ENCODE measurements at regions not wholly inside any gene's neighbourhood (a gene's known extent, or its start where the extent isn't known, plus 50 kb on each side); places are given as distances from the start of the nearest gene placed in this dataset.

DNA sequence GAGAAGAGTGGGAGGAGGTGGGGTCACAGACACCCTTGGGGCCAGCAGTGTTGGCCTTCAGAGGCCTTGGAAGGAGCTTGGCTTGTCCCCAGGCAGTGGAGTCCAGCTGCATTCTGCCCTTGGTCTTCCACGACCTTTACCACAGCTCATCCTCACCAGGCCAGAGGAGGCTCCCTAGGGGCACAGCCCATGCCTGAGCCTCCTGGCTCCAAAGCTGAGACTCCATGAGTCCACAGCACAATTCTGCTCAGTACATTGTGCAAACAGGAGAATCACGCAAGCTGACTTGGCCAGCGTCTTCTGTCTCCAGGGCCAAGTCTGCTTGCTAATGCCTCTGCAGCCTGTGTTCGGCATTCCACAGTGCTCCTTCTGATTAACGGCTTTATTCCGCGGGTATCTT, 337.2 kb downstream of the SMOC2 start:
- Mint-ChIP-seq H3K36me3 (ENCODE audit: low read depth) (no peaks in the 10 kb centered on the region), H3K9me3 (peaks cover 12% of the 10 kb centered on the region), H3K27ac (no peak overlapping the region), H3K27me3 (no peaks in the 10 kb centered on the region), H3K4me1 (no peaks in the 10 kb centered on the region), H3K4me3 (no peak overlapping the region)
- ChIA-PET POLR2A (no interaction called here), CTCF (no interaction called here)
- DNase-seq = no peak

DNA sequence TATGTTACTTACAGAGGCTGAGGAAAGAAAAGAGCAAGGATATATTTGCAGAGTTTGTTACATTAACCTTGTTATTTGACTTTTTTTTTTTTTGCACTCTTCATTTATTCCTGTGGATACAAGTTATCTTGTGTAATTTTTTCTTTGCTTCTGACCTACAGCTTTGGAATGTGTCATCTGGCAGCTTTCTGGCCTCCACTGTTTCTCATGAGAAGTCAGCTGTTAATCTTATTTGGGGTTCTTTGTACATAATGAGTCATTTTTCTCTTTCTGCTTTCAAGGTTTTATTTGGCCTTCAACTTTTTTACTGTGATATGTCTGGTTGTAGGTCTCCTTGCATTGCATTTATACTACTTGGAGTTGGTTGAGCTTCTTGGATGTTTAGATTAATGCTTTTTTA, 333.4 kb downstream of the SMOC2 start:
- no peaks in the 10 kb centered on the region for H3K4me1 Mint-ChIP-seq
- no peak overlapping the region for H3K27ac Mint-ChIP-seq
- H3K27me3 Mint-ChIP-seq = no peaks in the 10 kb centered on the region
- peaks cover 14% of the 10 kb centered on the region for H3K9me3 Mint-ChIP-seq
- no peak overlapping the region for H3K4me3 Mint-ChIP-seq
- no peaks in the 10 kb centered on the region for H3K36me3 Mint-ChIP-seq (ENCODE audit: low read depth)
- POLR2A ChIA-PET = no interaction called here
- DNase-seq = no peak
- CTCF ChIA-PET = no interaction called here

DNA sequence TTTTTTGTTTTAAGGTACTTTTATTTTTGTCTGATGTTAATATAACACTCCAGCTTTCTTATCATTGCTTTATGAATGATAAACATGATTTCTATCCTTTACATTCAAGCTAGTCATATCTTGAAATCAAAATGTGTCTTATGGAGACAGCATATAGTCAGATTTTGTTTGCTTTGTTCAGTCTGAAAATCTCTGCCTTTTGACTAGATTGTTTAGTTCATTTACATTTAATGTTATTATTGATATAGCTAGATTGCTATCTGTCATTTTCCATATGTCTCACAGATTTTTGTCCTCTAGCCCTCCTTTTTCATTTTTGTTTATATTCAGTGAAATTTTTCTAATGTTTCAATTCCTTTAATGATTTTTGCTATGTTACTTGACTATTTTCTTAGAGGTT, 332.8 kb downstream of the SMOC2 start:
- peaks cover 14% of the 10 kb centered on the region for H3K9me3 Mint-ChIP-seq
- no peak overlapping the region for H3K27ac Mint-ChIP-seq
- H3K4me1 Mint-ChIP-seq = no peaks in the 10 kb centered on the region
- CTCF ChIA-PET = no interaction called here
- H3K36me3 Mint-ChIP-seq (ENCODE audit: low read depth) = no peaks in the 10 kb centered on the region
- POLR2A ChIA-PET = no interaction called here
- DNase-seq = no peak
- no peaks in the 10 kb centered on the region for H3K27me3 Mint-ChIP-seq
- no peak overlapping the region for H3K4me3 Mint-ChIP-seq

DNA sequence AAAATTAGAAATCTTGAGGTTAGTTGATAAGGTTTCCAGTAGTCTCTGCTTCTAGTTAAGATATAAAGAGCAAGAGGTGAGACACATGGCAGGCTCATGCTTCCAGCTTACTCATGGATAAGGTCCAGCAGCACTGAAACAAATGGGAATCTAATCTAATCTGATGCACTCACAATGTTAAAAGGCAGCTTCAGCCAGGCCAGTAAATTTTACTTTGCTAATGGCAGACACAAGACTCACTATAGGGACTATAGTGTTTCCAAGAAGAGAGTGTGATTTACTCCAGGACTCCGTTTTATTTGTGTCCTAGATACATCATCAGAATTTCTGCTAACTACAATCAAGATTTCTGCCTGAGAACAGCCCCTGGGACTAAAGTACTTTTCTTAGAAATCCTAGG, 324.8 kb downstream of the SMOC2 start:
- H3K36me3 Mint-ChIP-seq (ENCODE audit: low read depth) = no peaks in the 10 kb centered on the region
- POLR2A ChIA-PET = no interaction called here
- no peak for DNase-seq
- no peaks in the 10 kb centered on the region for H3K4me1 Mint-ChIP-seq
- H3K27ac Mint-ChIP-seq = no peak overlapping the region
- no peaks in the 10 kb centered on the region for H3K27me3 Mint-ChIP-seq
- peaks cover 2% of the 10 kb centered on the region for H3K9me3 Mint-ChIP-seq
- no peak overlapping the region for H3K4me3 Mint-ChIP-seq
- CTCF ChIA-PET = no interaction called here

DNA sequence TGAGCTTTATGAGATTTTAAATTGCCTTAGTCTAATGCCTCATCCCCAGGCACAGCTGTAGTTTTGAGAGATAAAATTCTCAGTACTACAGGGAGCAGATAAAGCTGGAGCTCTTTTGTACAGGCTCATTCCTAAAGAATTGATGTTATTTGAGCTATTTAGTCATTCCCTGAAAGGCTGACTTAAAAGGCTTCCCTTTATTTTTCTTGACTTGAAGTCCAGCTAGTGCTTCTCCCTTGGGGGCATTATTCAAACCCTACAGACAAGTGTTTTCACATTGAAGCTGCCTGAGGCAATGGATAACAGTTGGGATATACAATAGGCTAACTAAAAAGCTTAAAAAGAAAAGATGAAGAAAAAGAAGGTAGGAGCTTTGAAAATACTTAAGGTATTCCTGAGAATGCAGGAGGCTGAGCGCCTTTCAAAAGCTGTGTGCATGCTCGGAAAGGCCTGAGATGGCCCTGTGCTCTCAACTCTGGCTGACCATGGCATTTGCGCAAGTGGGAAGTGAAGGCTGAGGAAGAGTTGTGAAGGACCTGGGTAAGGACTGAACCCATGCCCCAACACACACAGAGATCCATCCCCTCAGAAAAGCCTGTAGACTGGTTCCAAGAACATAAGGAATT, 315.1 kb downstream of the SMOC2 start:
- DNase-seq = no peak
- Mint-ChIP-seq H3K36me3 (ENCODE audit: low read depth) (no peaks in the 10 kb centered on the region), H3K9me3 (no peaks in the 10 kb centered on the region), H3K4me1 (no peaks in the 10 kb centered on the region), H3K27me3 (peaks cover 3% of the 10 kb centered on the region), H3K27ac (no peak overlapping the region), H3K4me3 (no peak overlapping the region)
- POLR2A ChIA-PET = no interaction called here
- CTCF ChIA-PET = no interaction called here

DNA sequence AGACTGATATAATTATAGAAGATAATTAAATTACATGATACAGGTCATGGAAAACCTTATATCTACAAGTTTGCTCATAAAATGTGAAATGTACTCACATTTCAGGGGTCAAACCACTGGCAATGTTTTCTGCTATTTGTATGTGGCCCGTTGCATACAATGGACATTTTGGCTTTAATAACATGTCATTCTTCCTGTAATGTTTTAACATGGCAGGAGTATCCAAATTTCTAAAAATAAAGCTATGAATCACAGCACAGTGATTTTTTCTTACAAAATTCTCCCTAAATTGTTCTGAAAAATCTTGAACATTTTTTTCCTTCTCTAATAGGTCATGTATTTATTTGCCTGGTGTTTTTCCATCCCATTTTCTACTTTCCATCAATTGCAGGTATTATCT, 305.7 kb downstream of the SMOC2 start:
- ChIA-PET CTCF (no interaction called here), POLR2A (no interaction called here)
- H3K9me3 Mint-ChIP-seq = peaks cover 5% of the 10 kb centered on the region
- DNase-seq = no peak
- H3K36me3 Mint-ChIP-seq (ENCODE audit: low read depth) = no peaks in the 10 kb centered on the region
- no peaks in the 10 kb centered on the region for H3K27me3 Mint-ChIP-seq
- no peaks in the 10 kb centered on the region for H3K4me1 Mint-ChIP-seq
- no peak overlapping the region for H3K4me3 Mint-ChIP-seq
- H3K27ac Mint-ChIP-seq = no peak overlapping the region

DNA sequence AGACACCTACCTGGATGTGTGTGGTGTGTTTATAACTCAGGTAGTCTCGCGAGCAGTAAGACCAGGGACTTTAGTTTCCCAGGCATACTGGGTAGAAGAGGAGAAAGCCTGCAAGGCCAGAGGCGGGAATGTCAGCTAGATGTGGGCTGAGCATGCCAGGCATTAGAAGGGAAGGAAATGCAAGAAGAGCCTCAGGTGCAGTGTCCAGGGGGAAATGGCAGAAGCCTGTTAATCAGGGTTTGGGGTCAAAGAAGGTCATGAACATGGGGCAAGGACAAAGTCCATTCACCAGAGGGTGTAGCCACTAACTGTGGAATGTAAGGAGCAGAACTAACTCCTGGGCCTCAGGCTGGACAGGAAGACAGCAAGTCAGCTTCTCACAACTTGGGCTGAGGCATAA, 305.0 kb downstream of the SMOC2 start:
- DNase-seq = no peak
- POLR2A ChIA-PET = no interaction called here
- Mint-ChIP-seq H3K4me1 (no peaks in the 10 kb centered on the region), H3K27ac (no peak overlapping the region), H3K9me3 (peaks cover 5% of the 10 kb centered on the region), H3K36me3 (ENCODE audit: low read depth) (no peaks in the 10 kb centered on the region), H3K4me3 (no peak overlapping the region), H3K27me3 (no peaks in the 10 kb centered on the region)
- CTCF ChIA-PET = no interaction called here

DNA sequence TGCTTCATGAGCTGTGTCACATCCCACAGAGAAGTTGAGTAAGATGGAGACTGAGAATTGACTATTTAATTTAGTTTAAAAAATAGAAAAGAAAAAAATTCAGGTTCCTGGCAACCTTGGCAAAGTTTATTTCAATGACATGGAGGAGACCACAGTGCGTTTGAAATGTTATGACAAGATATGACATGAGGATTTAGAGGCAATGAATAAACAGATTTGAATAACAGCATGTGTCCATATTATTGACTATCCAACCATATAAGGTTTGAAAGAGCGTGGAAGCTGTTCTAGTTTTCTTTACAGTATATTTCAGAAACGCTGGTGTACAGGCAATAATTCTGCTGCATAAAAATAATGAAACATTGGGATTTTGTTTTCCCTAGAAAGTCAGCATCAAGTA, 303.9 kb downstream of the SMOC2 start:
- Mint-ChIP-seq H3K36me3 (ENCODE audit: low read depth) (no peaks in the 10 kb centered on the region), H3K27ac (no peak overlapping the region), H3K9me3 (peaks cover 5% of the 10 kb centered on the region), H3K4me1 (no peaks in the 10 kb centered on the region), H3K27me3 (no peaks in the 10 kb centered on the region), H3K4me3 (no peak overlapping the region)
- ChIA-PET POLR2A (no interaction called here), CTCF (no interaction called here)
- DNase-seq = no peak

DNA sequence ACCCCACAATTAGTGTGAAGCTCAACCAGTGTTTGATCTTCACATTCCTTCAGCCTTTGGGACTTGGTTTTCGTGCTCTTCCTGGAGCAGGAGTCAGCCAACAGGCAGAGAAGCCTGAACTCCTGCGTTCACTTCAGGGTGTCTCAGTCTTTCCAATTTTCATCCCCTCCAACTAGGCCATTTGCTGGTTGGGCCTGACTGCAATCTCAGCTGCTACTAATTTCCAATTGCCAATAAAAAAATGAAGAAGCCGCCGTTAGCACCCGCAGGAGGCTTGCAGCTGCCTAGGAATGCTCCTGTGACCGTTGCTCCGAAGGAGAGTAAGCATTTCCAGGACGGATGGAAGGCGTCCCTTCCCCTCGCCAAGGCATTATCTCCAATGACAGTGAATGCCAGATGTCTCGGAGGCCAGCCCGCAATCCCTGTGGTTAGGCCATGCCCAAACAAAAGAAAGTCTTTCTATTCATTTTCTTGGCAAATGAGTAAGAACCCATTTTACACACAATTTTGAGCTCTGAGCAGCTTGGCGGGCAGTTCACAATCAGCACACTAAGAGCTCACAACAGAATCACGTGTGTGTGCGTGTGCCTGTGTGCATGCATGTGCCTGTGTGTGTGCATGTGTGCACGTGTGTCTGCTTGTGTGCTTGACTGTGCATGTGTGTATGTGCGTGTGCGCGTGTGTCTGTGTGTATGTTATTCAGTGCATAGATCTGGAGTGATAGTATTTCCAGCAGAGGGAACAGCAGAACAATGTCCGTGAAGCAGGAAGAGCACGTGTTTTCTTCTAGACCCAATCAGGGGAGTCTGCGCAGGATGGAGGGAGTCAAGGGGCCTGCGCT, 301.2 kb downstream of the SMOC2 start:
- Mint-ChIP-seq H3K36me3 (ENCODE audit: low read depth) (no peaks in the 10 kb centered on the region), H3K27me3 (no peaks in the 10 kb centered on the region), H3K4me1 (no peaks in the 10 kb centered on the region), H3K9me3 (peaks cover 5% of the 10 kb centered on the region), H3K27ac (no peak overlapping the region), H3K4me3 (no peak overlapping the region)
- CTCF ChIA-PET = no interaction called here
- POLR2A ChIA-PET = no interaction called here
- no peak for DNase-seq

DNA sequence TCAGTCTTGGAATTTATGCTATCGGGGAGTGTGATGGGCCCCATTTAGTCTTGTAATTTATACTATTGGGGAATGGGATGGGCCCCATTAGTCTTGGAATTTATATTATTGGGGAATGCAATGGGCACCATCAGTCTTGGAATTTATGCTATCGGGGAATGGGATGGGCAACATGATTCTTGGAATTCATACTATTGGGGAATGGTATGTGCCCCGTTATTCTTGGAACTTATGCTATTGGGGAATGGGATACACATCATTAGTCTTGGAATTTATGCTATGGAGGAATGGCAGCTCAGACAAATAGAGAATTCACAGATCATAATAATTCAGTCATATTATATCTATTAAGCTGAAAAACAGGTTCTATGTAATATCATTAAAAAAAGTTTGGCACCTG, 300.3 kb downstream of the SMOC2 start:
- no peak overlapping the region for H3K27ac Mint-ChIP-seq
- ChIA-PET CTCF (no interaction called here), POLR2A (no interaction called here)
- H3K4me1 Mint-ChIP-seq = no peaks in the 10 kb centered on the region
- H3K36me3 Mint-ChIP-seq (ENCODE audit: low read depth) = no peaks in the 10 kb centered on the region
- H3K27me3 Mint-ChIP-seq = no peaks in the 10 kb centered on the region
- H3K9me3 Mint-ChIP-seq = peaks cover 10% of the 10 kb centered on the region
- DNase-seq = no peak
- H3K4me3 Mint-ChIP-seq = no peak overlapping the region

DNA sequence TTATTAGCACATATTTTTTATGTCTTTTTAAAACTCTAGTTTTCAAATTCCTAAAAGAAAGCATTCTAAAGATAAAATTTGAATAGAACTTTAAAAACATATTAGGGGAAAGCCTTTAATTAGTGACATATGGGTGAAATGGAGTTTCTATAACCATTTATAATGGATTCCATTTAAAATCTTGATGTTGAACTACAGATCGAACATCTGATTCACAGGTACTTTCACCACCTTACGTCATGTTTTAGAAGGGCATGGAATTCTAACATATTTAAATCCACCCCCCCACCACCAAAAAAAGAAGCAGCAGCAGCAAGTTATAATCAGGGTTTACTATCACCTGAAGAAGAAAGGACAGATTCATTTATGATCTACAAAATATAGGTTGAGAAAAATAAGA, 298.4 kb downstream of the SMOC2 start:
- Mint-ChIP-seq H3K27ac (no peak overlapping the region), H3K4me3 (no peak overlapping the region), H3K9me3 (peaks cover 10% of the 10 kb centered on the region), H3K27me3 (no peaks in the 10 kb centered on the region), H3K36me3 (ENCODE audit: low read depth) (no peaks in the 10 kb centered on the region), H3K4me1 (no peaks in the 10 kb centered on the region)
- CTCF ChIA-PET = no interaction called here
- POLR2A ChIA-PET = no interaction called here
- no peak for DNase-seq

DNA sequence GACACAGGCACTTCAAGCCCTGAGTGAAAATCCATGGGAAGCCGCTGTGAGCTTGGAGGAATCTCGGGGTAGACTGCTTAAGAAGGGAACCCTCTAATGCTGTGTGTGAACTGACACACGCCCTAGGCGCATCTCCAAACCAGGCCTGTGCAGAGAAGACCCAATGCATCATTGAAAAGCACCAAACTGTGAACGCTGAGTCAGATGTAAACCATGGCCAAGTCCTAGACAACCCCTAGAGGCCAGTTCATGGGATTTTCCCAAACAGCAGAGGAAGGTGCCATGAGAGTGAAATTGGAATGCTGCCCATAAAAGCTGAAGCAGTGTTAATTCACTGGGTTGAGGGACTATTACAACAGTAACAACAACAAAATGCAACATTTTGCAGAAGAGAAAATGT, 296.5 kb downstream of the SMOC2 start:
- no peaks in the 10 kb centered on the region for H3K36me3 Mint-ChIP-seq (ENCODE audit: low read depth)
- H3K9me3 Mint-ChIP-seq = peaks cover 9% of the 10 kb centered on the region
- H3K4me1 Mint-ChIP-seq = no peaks in the 10 kb centered on the region
- CTCF ChIA-PET = no interaction called here
- no peak for DNase-seq
- POLR2A ChIA-PET = no interaction called here
- H3K4me3 Mint-ChIP-seq = no peak overlapping the region
- no peaks in the 10 kb centered on the region for H3K27me3 Mint-ChIP-seq
- H3K27ac Mint-ChIP-seq = no peak overlapping the region

DNA sequence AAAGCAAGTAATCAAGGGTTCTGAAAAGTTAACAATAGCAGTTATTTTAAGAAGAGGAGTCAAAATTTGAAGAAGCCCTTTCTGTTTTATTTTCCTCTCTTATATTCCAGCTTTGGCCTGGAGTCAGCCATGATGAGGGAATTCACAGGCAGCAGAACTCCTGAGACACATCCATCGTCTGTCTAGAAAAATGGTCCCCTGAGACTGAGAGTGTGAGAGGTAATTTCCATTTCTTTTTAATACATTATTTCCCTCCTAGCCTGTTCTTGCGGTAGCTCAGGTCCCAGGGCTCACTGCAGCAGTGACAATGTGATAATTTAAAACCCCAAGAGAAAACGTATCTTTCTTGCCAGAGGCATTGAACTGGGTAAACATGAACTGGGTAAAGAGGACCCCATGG, 296.0 kb downstream of the SMOC2 start:
- H3K4me3 Mint-ChIP-seq = no peak overlapping the region
- POLR2A ChIA-PET = no interaction called here
- CTCF ChIA-PET = no interaction called here
- no peak for DNase-seq
- peaks cover 5% of the 10 kb centered on the region for H3K9me3 Mint-ChIP-seq
- H3K27ac Mint-ChIP-seq = no peak overlapping the region
- H3K4me1 Mint-ChIP-seq = no peaks in the 10 kb centered on the region
- no peaks in the 10 kb centered on the region for H3K27me3 Mint-ChIP-seq
- H3K36me3 Mint-ChIP-seq (ENCODE audit: low read depth) = no peaks in the 10 kb centered on the region

DNA sequence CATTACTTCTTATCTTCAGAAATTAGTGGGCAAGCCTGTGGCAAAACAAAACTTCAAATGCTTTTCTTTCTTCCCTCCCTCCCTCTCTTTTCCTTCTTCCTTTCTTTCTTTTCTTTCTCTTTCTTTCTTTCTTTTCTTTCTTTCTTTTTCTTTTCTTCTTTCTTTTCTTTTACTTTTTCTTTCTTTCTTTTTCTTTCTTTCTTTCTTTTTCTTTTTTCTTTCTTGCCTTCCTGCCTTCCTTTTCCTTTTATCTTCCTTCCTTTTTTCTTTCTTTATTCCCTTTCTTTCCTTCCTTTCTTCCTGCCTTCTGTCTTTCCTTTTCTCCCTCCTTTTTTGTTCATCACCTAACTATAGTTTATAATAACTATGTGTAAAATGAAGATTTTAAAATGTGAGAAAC, 295.1 kb downstream of the SMOC2 start:
- Mint-ChIP-seq H3K4me3 (no peak overlapping the region), H3K36me3 (ENCODE audit: low read depth) (no peaks in the 10 kb centered on the region), H3K9me3 (peaks cover 5% of the 10 kb centered on the region), H3K27me3 (no peaks in the 10 kb centered on the region), H3K4me1 (no peaks in the 10 kb centered on the region), H3K27ac (no peak overlapping the region)
- ChIA-PET POLR2A (no interaction called here), CTCF (no interaction called here)
- DNase-seq = no peak

Data from activated CD4-positive, alpha-beta T cell treated with anti-CD3 and anti-CD28 coated beads, Interleukin-2, amount 10 ng/mL, durations not matched to agents 7 days and 5 days (primary cell).